GM21528 (cell line): ENCODE measurements at regions not wholly inside any gene's neighbourhood (a gene's known extent, or its start where the extent isn't known, plus 50 kb on each side); places are given as distances from the start of the nearest gene placed in this dataset.

Source experiments
- ATAC-seq: cut with Tn5 transposase; IDR thresholded peaks from one replicate; pipeline ENCODE4 v1.9.1; 2021; ENCODE audit warnings: mild to moderate bottlenecking, moderate library complexity; ENCODE audit not compliant: unreplicated experiment, low FRiP score

- no peak for ATAC-seq
Observed at GRCh38 chr22:49574881-49575702, 252.6 kb downstream of the BRD1 start.

GRCh38 chr22:49574205-49574880 lies 253.3 kb downstream of the BRD1 start:
- ATAC-seq: no peak

- ATAC-seq: no peak
Observed at GRCh38 chr22:49573109-49573765, 254.4 kb downstream of the BRD1 start.

GRCh38 chr22:49571326-49571725 lies 256.3 kb downstream of the BRD1 start:
- no peak for ATAC-seq

GRCh38 chr22:49570032-49570848 lies 257.4 kb downstream of the BRD1 start:
- no peak for ATAC-seq

- no peak for ATAC-seq
Observed at GRCh38 chr22:49569286-49570031, 258.2 kb downstream of the BRD1 start.

- no peak for ATAC-seq
Observed at GRCh38 chr22:49568751-49569285, 258.9 kb downstream of the BRD1 start.

- ATAC-seq: no peak
Observed at GRCh38 chr22:49567899-49568750, 259.5 kb downstream of the BRD1 start.

- ATAC-seq: no peak
Observed at GRCh38 chr22:49566693-49567092, 261.0 kb downstream of the BRD1 start.

GRCh38 chr22:49566141-49566541 lies 261.5 kb downstream of the BRD1 start:
- no peak for ATAC-seq

GRCh38 chr22:49565516-49565855 lies 262.2 kb downstream of the BRD1 start:
- no peak for ATAC-seq

GRCh38 chr22:49564666-49565515 lies 262.8 kb downstream of the BRD1 start:
- ATAC-seq: no peak

GRCh38 chr22:49564054-49564453 lies 263.6 kb downstream of the BRD1 start:
- ATAC-seq: no peak

- no peak for ATAC-seq
Observed at GRCh38 chr22:49562685-49563249, 264.9 kb downstream of the BRD1 start.

- no peak for ATAC-seq
Observed at GRCh38 chr22:49561976-49562375, 265.7 kb downstream of the BRD1 start.

GRCh38 chr22:49561338-49561737 lies 266.3 kb downstream of the BRD1 start:
- no peak for ATAC-seq

- no peak for ATAC-seq
Observed at GRCh38 chr22:49555526-49555925, 272.1 kb downstream of the BRD1 start.

- ATAC-seq: no peak
Observed at GRCh38 chr22:49554741-49555140, 272.9 kb downstream of the BRD1 start.
